ENCODE measurements at regions not wholly inside any gene's neighbourhood (a gene's known extent, or its start where the extent isn't known, plus 50 kb on each side); places are given as distances from the start of the nearest gene placed in this dataset.

DNA sequence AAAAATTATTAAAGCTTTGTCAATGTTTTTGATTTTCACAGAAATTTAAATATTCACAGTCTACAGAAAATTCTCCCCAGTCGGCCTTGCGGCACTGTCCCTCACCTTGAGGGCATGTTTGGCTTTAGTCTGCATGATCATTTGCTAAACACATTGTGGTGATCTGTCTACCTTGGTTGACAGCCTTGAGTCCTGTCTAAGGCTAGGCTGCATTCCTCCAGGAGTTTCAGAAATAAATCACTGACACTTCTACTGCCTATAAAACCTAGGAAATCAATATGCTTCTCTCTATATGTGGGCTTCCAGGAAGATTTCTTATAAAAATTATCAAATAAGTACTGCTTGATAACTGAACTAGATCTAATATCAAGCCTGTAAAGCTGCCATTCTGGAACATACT, 430.7 kb upstream of the GRM3 start:
- TF ChIP-seq, protein P1, sequence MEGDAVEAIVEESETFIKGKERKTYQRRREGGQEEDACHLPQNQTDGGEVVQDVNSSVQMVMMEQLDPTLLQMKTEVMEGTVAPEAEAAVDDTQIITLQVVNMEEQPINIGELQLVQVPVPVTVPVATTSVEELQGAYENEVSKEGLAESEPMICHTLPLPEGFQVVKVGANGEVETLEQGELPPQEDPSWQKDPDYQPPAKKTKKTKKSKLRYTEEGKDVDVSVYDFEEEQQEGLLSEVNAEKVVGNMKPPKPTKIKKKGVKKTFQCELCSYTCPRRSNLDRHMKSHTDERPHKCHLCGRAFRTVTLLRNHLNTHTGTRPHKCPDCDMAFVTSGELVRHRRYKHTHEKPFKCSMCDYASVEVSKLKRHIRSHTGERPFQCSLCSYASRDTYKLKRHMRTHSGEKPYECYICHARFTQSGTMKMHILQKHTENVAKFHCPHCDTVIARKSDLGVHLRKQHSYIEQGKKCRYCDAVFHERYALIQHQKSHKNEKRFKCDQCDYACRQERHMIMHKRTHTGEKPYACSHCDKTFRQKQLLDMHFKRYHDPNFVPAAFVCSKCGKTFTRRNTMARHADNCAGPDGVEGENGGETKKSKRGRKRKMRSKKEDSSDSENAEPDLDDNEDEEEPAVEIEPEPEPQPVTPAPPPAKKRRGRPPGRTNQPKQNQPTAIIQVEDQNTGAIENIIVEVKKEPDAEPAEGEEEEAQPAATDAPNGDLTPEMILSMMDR (IDR thresholded peaks at IDR 0.05; ENCODE audit: low read depth, low read length): no peak
- no peak for TF ChIP-seq POLR2A (IDR thresholded peaks at IDR 0.05; ENCODE audit: extremely low read depth, insufficient read length)

Measured in NB4 (cell line).